Dendritic cell treated with granulocyte-macrophage colony-stimulating factor and Interleukin-4, amounts not matched to agents 40 ng/mL and 50 ng/mL, for 4 days (primary cell): ENCODE measurements at regions not wholly inside any gene's neighbourhood (a gene's known extent, or its start where the extent isn't known, plus 50 kb on each side); places are given as distances from the start of the nearest gene placed in this dataset.
"Not testable (repeated sequence)": the region's sequence is repeated elsewhere in the genome, so short reads cannot be mapped to it uniquely, and the experiment has no call there.

Experiments used
- H3K27ac Mint-ChIP-seq: one replicate; pipeline ENCODE4 v1.8.0; 2022; ENCODE audit warnings: mild to moderate bottlenecking, mixed read lengths
- H3K27me3 Mint-ChIP-seq: one replicate; pipeline ENCODE4 v1.8.0; 2022; ENCODE audit warnings: mild to moderate bottlenecking, mixed read lengths
- H3K36me3 Mint-ChIP-seq: one replicate; pipeline ENCODE4 v1.8.0; 2022; ENCODE audit warnings: low read depth, mixed read lengths
- H3K4me1 Mint-ChIP-seq: one replicate; pipeline ENCODE4 v1.8.0; 2022; ENCODE audit warnings: low read depth, mixed read lengths
- H3K4me3 Mint-ChIP-seq: one replicate; pipeline ENCODE4 v1.8.0; 2022; ENCODE audit warnings: mild to moderate bottlenecking, moderate library complexity, mixed read lengths
- H3K9me3 Mint-ChIP-seq: one replicate; pipeline ENCODE4 v1.8.0; 2022; ENCODE audit warnings: mixed read lengths
- intact Hi-C: fragments of 100-400 bp; cut with micrococcal nuclease; formaldehyde crosslinking; loops from one replicate; pipeline ENCODE4 v1.15.0; 2022

DNA sequence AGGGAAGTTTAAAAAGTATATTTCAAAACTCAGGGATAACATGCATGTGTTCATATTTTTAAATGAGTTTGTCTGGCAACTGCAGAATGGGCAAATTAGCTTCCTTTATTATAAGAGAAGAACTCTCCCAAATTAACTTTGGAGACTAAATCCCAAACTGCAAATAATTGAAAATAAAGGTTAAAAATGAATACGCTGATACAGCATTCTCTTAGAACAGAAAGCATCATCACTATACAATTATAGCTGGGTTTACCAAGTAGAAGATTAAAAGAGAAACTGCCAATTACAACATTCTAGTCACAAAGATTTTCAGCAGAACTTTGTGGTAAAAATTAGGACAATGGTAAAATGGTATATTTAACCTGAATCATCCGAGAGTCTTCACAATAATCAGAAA lies 73.3 kb downstream of the OLFM4 start:
- Mint-ChIP-seq H3K27ac (no peak overlapping the region), H3K9me3 (peaks cover 8% of the 10 kb centered on the region), H3K36me3 (no peaks in the 10 kb centered on the region), H3K4me1 (no peaks in the 10 kb centered on the region), H3K4me3 (no peak overlapping the region), H3K27me3 (no peaks in the 10 kb centered on the region)
- intact Hi-C loops = no loop called here

DNA sequence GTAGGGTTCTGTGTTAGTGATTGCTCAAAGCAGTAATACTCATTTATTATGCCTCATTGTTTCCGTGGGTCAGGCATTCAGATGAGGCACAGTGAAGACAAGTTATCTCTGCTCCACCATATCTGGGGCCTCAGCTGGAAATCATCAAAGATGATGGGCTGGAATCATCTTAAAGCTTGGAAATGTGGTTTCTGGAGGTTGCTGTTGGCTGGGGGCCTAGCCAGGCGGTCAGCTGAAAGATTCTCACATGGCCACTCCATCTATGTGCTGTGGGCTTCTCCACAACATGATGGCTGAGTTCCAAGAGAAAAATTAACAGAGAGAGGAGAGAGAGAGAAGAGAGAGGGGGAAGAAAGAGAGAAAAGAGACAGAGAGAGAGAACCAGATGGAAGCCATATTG lies 75.5 kb downstream of the OLFM4 start:
- Mint-ChIP-seq H3K36me3 (no peaks in the 10 kb centered on the region), H3K4me3 (no peak overlapping the region), H3K27me3 (no peaks in the 10 kb centered on the region), H3K9me3 (peaks cover 7% of the 10 kb centered on the region), H3K4me1 (no peaks in the 10 kb centered on the region), H3K27ac (no peak overlapping the region)
- intact Hi-C loops = no loop called here

DNA sequence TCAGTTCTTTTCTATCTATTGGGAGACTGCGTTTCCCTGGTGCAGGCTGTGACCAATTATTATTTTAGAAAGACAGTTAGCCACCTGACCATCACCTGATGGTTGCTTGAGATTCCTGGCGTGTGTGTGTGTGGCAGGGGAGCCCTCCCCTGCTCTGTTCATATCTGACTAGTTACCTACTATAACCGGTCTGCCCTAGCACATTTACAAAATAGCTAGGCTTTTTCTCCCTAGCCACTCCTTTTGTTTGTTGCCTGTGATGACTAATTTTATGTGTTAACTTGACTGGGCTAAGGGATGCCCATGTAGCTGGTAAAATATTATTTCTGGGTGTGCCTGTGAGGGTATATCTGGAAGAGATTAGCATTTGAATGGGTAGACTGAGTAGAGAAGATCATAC lies 76.9 kb downstream of the OLFM4 start:
- intact Hi-C loops = no loop called here

GRCh38 chr13:53105890-53106289 lies 77.3 kb downstream of the OLFM4 start:
- H3K36me3 Mint-ChIP-seq = no peaks in the 10 kb centered on the region
- intact Hi-C loops = no loop called here
- no peaks in the 10 kb centered on the region for H3K4me1 Mint-ChIP-seq
- H3K27me3 Mint-ChIP-seq = no peaks in the 10 kb centered on the region
- H3K9me3 Mint-ChIP-seq = no peaks in the 10 kb centered on the region
- no peak overlapping the region for H3K4me3 Mint-ChIP-seq
- no peak overlapping the region for H3K27ac Mint-ChIP-seq

More for the DNA sequence above, 76.9 kb downstream of the OLFM4 start:
- H3K4me1 Mint-ChIP-seq = no peaks in the 10 kb centered on the region
- H3K36me3 Mint-ChIP-seq = no peaks in the 10 kb centered on the region
- H3K9me3 Mint-ChIP-seq = no peaks in the 10 kb centered on the region
- no peaks in the 10 kb centered on the region for H3K27me3 Mint-ChIP-seq
- H3K4me3 Mint-ChIP-seq = no peak overlapping the region
- H3K27ac Mint-ChIP-seq = no peak overlapping the region

DNA sequence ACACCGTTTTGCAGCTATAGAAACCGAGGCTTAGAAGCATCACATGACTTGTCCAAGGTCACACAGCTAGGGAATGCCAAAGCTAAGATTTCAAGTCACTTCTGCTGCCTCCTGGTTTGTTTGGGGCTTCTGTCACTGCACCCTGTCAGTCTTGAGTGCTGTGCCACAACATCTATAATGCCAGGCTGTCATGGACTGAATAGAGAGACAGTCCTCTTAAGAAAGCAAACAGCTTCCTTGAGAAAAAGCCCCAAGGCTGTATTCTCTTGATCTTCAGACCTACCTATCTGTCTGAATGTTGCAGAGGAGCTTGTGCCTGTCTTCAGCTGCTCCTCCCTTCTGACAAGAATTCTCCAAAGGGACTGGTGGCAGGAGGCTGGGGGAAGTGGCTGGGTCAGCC lies 81.6 kb downstream of the OLFM4 start:
- Mint-ChIP-seq H3K27me3 (no peaks in the 10 kb centered on the region), H3K4me1 (no peaks in the 10 kb centered on the region), H3K27ac (no peak overlapping the region), H3K9me3 (no peaks in the 10 kb centered on the region), H3K36me3 (no peaks in the 10 kb centered on the region), H3K4me3 (no peak overlapping the region)
- intact Hi-C loops = no loop called here

DNA sequence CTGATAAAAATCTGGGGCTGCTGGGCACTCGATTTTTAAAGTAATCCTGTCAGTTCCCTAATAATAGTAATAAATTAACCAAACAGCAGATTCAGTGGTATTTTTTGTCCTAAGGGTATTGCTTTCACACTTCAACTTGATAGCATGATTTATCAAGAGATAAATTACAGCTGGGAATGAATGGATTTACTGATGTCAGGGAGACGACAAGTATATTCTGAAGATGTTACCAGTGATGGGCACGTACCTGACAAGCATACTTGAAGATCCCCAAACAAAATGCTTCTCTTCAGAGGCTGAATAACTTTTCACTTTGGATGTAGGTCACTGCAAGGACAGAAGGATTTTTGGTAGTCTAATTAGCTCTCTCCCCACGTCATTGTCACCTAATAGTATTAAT lies 82.0 kb downstream of the OLFM4 start:
- Mint-ChIP-seq H3K4me1 (no peaks in the 10 kb centered on the region), H3K4me3 (no peak overlapping the region), H3K27ac (no peak overlapping the region), H3K36me3 (no peaks in the 10 kb centered on the region), H3K27me3 (no peaks in the 10 kb centered on the region), H3K9me3 (no peaks in the 10 kb centered on the region)
- intact Hi-C loops = no loop called here

- no peak overlapping the region for H3K27ac Mint-ChIP-seq
- no peaks in the 10 kb centered on the region for H3K27me3 Mint-ChIP-seq
- H3K4me1 Mint-ChIP-seq = no peaks in the 10 kb centered on the region
- H3K4me3 Mint-ChIP-seq = no peak overlapping the region
- H3K9me3 Mint-ChIP-seq = no peaks in the 10 kb centered on the region
- H3K36me3 Mint-ChIP-seq = no peaks in the 10 kb centered on the region
- intact Hi-C loops = no loop called here
These were observed 83.9 kb downstream of the OLFM4 start for GRCh38 chr13:53112522-53112921.

GRCh38 chr13:53117048-53117447 lies 88.4 kb downstream of the OLFM4 start:
- H3K9me3 Mint-ChIP-seq, H3K4me3 Mint-ChIP-seq, H3K4me1 Mint-ChIP-seq, H3K27me3 Mint-ChIP-seq, H3K27ac Mint-ChIP-seq, H3K36me3 Mint-ChIP-seq, intact Hi-C loops: not testable (repeated sequence)

GRCh38 chr13:53121131-53121773 lies 92.6 kb downstream of the OLFM4 start:
- H3K27ac Mint-ChIP-seq = no peak overlapping the region
- peaks cover 5% of the 10 kb centered on the region for H3K9me3 Mint-ChIP-seq
- H3K27me3 Mint-ChIP-seq = no peaks in the 10 kb centered on the region
- H3K4me3 Mint-ChIP-seq = no peak overlapping the region
- H3K36me3 Mint-ChIP-seq = no peaks in the 10 kb centered on the region
- intact Hi-C loops = no loop called here
- no peaks in the 10 kb centered on the region for H3K4me1 Mint-ChIP-seq

DNA sequence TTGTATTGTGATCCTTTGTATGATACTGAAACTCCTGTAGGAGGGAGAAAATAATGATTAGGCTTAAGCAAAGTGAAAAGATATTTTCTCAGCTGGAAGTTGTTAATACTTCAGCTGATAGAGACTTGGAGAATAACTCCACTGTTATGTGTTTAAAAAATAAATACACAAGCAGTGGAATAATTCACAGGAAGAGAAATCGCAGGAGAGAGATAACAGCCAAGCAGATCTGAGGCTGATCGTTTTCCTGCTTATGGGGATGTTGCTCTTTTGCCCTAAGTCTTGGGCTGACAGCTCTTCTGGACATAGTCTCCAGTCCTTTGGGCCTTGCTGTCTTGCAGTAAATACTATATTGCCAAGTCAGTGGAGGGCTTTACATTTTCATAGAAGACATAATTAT lies 93.3 kb downstream of the OLFM4 start:
- no peak overlapping the region for H3K4me3 Mint-ChIP-seq
- no peaks in the 10 kb centered on the region for H3K27me3 Mint-ChIP-seq
- no peaks in the 10 kb centered on the region for H3K36me3 Mint-ChIP-seq
- no peaks in the 10 kb centered on the region for H3K4me1 Mint-ChIP-seq
- peaks cover 5% of the 10 kb centered on the region for H3K9me3 Mint-ChIP-seq
- intact Hi-C loops = no loop called here
- no peak overlapping the region for H3K27ac Mint-ChIP-seq

DNA sequence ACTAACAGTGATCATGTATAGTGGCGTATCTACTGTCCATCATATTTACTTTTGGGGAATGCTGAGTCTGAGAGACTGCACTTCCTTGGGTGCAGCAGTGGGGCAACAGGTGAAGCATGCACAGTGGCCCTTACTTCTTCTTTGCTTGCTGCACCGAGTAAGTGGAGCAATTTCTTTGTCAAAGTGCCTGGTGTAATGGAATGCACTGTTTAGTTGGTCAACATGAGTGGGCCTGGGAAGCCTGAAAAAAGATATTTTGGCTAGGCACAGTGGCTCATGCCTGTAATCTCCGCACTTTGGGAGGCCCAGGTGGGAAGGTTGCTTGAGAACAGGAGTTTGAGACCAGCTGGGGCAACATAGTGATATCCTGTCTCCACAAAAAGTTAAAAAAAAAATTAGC lies 94.9 kb downstream of the OLFM4 start:
- Mint-ChIP-seq H3K4me3 (no peak overlapping the region), H3K4me1 (no peaks in the 10 kb centered on the region), H3K36me3 (no peaks in the 10 kb centered on the region), H3K27me3 (no peaks in the 10 kb centered on the region), H3K27ac (no peak overlapping the region), H3K9me3 (peaks cover 4% of the 10 kb centered on the region)
- intact Hi-C loops = no loop called here

GRCh38 chr13:53124623-53125022 lies 96.0 kb downstream of the OLFM4 start:
- Mint-ChIP-seq H3K9me3 (no peaks in the 10 kb centered on the region), H3K4me1 (no peaks in the 10 kb centered on the region), H3K27me3 (no peaks in the 10 kb centered on the region), H3K36me3 (no peaks in the 10 kb centered on the region), H3K27ac (no peak overlapping the region), H3K4me3 (no peak overlapping the region)
- intact Hi-C loops = no loop called here

GRCh38 chr13:53126841-53127245 lies 98.2 kb downstream of the OLFM4 start:
- H3K4me3 Mint-ChIP-seq = no peak overlapping the region
- H3K27me3 Mint-ChIP-seq = no peaks in the 10 kb centered on the region
- no peaks in the 10 kb centered on the region for H3K4me1 Mint-ChIP-seq
- no peaks in the 10 kb centered on the region for H3K36me3 Mint-ChIP-seq
- H3K27ac Mint-ChIP-seq = no peak overlapping the region
- no peaks in the 10 kb centered on the region for H3K9me3 Mint-ChIP-seq
- intact Hi-C loops = no loop called here

GRCh38 chr13:53127373-53127772 lies 98.8 kb downstream of the OLFM4 start:
- Mint-ChIP-seq H3K27me3 (no peaks in the 10 kb centered on the region), H3K27ac (no peak overlapping the region), H3K4me3 (no peak overlapping the region), H3K36me3 (no peaks in the 10 kb centered on the region), H3K4me1 (no peaks in the 10 kb centered on the region), H3K9me3 (no peaks in the 10 kb centered on the region)
- intact Hi-C loops = no loop called here

DNA sequence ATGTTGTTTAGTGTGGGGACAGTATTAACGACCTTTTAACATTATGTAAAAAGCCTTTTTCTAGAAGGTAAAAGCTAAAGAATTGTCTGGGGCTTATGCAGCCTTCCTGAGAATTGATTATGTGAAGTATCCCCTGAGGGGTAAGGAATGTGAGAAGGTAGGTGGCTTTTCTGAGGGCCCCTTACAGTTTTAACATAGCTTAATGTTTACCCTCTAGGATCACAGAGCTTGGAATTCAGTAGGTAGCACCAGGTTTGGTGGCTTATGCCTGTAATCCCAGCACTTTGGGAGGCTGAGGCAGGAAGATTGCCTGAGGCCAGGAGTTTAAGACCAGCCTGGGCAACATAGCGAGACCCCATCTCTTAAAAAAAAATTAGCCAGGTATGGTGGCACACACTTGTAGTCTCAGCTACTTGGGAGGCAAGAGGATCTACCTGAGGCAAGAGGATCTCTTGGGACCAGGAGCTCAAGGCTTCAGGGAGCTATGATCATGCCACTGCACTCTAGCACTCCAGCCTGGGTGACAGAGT lies 101.3 kb downstream of the OLFM4 start:
- no peak overlapping the region for H3K27ac Mint-ChIP-seq
- H3K9me3 Mint-ChIP-seq = no peaks in the 10 kb centered on the region
- no peak overlapping the region for H3K4me3 Mint-ChIP-seq

More for the DNA sequence above, 101.3 kb downstream of the OLFM4 start:
- Mint-ChIP-seq H3K27me3 (no peaks in the 10 kb centered on the region), H3K4me1 (no peaks in the 10 kb centered on the region), H3K36me3 (no peaks in the 10 kb centered on the region)
- intact Hi-C loops = no loop called here
